ENCODE measurements at regions not wholly inside any gene's neighbourhood (a gene's known extent, or its start where the extent isn't known, plus 50 kb on each side); places are given as distances from the start of the nearest gene placed in this dataset.

DNA sequence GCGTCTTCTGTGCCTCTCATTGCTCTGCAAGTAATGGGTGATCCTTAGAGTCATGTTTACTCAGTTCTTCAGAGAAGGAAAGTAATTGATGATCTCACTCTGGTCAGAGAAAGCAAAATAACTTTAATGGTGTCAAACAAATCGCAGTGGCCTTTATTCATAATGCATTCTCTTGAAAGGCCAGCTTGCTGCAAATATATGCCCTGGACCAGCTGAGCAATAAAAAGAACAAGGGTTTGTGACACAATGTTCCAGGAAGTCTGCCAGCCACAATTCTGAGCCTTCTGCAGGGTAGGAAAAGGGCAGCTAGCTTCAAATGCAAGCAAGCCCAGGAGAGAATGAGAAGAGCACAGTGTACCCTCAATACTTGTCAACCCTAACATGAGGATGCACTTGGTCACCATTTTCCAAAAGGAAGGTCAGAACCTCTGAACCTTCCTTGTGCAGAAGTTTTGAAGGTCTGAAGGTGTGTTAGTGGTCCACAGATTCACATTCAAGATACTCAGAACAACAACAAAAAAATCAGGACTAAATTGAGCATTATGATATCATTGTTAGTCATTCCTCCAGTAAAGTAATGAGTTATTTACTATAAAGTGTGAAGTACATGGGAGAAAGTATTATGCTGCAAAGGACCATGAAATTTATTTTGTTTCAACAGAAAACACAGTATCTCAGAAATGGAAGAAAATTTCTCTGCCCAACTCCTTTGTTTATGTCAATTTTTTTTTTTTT is 355.6 kb downstream of the PAX3 start:
- DNase-seq (no peak), ATAC-seq (no peak)
- Mint-ChIP-seq H3K27ac (no peak overlapping the region), H3K9me3 (ENCODE audit: insufficient read depth) (no peaks in the 10 kb centered on the region), H3K4me3 (no peak overlapping the region), H3K4me1 (ENCODE audit: low read depth) (no peaks in the 10 kb centered on the region), H3K27me3 (ENCODE audit: low read depth) (no peaks in the 10 kb centered on the region), H3K36me3 (ENCODE audit: low read depth) (no peaks in the 10 kb centered on the region)
- POLR2A ChIA-PET = no interaction called here
- CTCF ChIA-PET = no interaction called here

DNA sequence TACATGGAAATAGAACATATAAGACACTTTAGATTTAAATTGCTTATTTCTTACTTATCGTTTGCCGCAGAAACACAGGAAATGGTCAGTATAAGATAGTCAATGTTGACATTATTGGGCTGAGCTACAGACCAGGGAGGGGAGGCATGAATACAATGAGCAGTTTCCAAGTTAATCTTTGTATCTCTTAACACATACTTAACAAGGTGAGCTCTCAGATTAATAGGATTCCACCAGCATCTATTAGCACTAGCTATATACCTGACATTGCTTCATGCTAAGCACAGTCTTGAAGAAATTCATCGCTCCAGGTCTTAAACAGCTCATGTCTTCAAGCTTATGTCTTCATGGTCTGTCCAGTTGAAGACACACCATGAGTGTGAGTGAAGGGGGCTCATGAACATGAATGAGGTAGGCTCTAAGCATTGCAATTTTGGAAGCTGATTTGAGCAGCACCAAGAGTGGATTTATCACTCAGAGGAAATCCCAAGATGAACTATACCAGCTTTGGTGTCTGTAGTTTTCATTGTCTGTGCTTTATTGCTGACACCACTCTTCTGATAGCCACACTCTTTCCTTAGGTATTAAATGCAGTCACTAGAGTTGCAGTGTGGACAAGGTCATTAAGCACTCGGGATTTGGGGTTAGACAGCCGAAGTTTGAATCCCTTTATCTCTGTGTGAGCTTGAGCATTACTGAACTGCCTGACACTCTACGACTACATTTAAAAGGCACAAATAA is 359.3 kb upstream of the EPHA4 start:
- no peak for ATAC-seq
- ChIA-PET CTCF (no interaction called here), POLR2A (no interaction called here)
- Mint-ChIP-seq H3K36me3 (ENCODE audit: low read depth) (no peaks in the 10 kb centered on the region), H3K27ac (no peak overlapping the region), H3K9me3 (ENCODE audit: insufficient read depth) (no peaks in the 10 kb centered on the region), H3K27me3 (ENCODE audit: low read depth) (no peaks in the 10 kb centered on the region), H3K4me1 (ENCODE audit: low read depth) (no peaks in the 10 kb centered on the region), H3K4me3 (no peak overlapping the region)
- DNase-seq = no peak

DNA sequence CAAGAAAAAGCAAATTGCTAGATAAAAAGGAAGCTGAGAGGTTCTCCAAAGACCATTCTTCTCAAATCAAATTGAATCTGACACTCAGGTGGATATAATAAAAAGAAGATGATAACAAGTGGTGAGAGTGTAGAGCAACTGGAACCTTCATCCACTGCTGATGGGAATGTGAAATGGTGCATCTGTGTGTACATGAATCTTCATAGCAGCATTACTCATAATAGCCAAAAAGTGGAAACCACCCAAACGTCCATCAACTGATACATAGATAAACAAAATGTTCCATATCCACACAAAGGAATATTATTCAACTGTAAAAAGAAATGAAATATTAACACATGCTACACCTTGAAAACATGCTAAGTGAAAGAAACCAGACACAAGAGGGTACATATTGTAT is 357.2 kb upstream of the EPHA4 start:
- no peak for ATAC-seq
- no peaks in the 10 kb centered on the region for H3K27me3 Mint-ChIP-seq (ENCODE audit: low read depth)
- H3K27ac Mint-ChIP-seq = no peak overlapping the region
- H3K9me3 Mint-ChIP-seq (ENCODE audit: insufficient read depth) = no peaks in the 10 kb centered on the region
- POLR2A ChIA-PET = no interaction called here
- no peak overlapping the region for H3K4me3 Mint-ChIP-seq
- CTCF ChIA-PET = no interaction called here
- no peak for DNase-seq
- H3K4me1 Mint-ChIP-seq (ENCODE audit: low read depth) = no peaks in the 10 kb centered on the region
- no peaks in the 10 kb centered on the region for H3K36me3 Mint-ChIP-seq (ENCODE audit: low read depth)

DNA sequence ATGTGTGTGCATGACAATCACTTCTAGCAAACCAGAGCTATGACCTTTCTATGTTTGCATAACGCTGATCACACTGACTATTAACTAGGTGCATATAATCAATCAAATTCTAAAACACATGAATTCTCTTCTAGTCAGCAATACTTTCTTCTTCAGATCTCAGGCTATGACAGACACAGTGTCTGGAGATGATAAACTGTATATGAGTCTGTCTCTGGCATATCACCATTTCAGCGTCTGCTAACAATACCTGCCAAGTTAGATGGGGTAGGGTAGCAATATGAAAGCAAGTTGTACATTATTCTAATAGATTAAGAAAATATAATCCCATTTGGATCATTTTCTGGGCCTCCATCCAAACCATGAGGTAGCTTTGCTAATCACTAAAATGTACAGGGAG is 354.2 kb upstream of the EPHA4 start:
- Mint-ChIP-seq H3K9me3 (ENCODE audit: insufficient read depth) (no peaks in the 10 kb centered on the region), H3K4me1 (ENCODE audit: low read depth) (no peaks in the 10 kb centered on the region), H3K4me3 (no peak overlapping the region), H3K27ac (no peak overlapping the region), H3K36me3 (ENCODE audit: low read depth) (no peaks in the 10 kb centered on the region), H3K27me3 (ENCODE audit: low read depth) (no peaks in the 10 kb centered on the region)
- no peak for DNase-seq
- POLR2A ChIA-PET = no interaction called here
- CTCF ChIA-PET = no interaction called here
- ATAC-seq = no peak

DNA sequence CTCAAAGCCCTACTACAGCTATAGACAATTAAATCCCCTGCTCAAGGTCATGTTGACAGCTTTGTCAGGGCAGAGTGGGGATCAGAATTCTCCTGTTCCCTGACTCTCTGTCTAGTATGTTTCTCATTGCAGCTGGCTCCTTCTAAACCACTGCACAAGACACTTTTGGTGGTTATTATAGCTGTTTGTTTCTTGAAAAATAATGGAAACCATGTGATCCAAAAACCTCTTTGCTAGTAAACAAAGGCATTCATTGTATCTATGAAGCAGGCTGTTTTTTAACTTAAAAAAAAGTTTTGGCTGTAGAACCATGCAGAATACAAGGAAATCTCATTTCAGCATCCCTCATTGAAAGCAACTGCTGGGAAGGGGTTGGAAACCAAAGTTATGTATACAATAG is 352.5 kb upstream of the EPHA4 start:
- Mint-ChIP-seq H3K9me3 (ENCODE audit: insufficient read depth) (no peaks in the 10 kb centered on the region), H3K4me3 (no peak overlapping the region), H3K4me1 (ENCODE audit: low read depth) (no peaks in the 10 kb centered on the region), H3K27ac (no peak overlapping the region), H3K36me3 (ENCODE audit: low read depth) (no peaks in the 10 kb centered on the region), H3K27me3 (ENCODE audit: low read depth) (no peaks in the 10 kb centered on the region)
- POLR2A ChIA-PET = no interaction called here
- ATAC-seq (no peak), DNase-seq (no peak)
- CTCF ChIA-PET = no interaction called here

DNA sequence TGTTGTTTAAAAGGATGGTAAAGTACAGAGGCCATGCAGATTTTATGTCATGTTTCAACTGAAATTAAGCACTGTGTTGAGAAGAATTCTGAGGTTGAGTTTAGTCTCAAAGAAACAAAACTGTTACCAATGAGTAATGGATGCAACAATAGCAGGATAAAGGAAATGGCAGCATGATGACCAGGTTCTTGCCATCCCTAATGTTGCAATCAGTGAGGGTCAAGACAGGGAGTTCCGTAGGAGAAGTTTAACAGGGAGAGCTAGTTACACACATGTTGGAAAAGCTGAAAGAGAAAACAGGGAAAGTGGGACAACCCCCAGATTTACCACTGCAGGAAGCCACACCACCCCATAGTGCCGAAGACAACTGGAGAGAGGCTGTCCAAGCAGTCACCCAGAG is 343.8 kb upstream of the EPHA4 start:
- ChIA-PET POLR2A (no interaction called here), CTCF (no interaction called here)
- no peaks in the 10 kb centered on the region for H3K27me3 Mint-ChIP-seq (ENCODE audit: low read depth)
- no peaks in the 10 kb centered on the region for H3K36me3 Mint-ChIP-seq (ENCODE audit: low read depth)
- ATAC-seq = no peak
- no peak for DNase-seq
- H3K4me1 Mint-ChIP-seq (ENCODE audit: low read depth) = no peaks in the 10 kb centered on the region
- no peaks in the 10 kb centered on the region for H3K9me3 Mint-ChIP-seq (ENCODE audit: insufficient read depth)
- no peak overlapping the region for H3K4me3 Mint-ChIP-seq
- no peak overlapping the region for H3K27ac Mint-ChIP-seq

DNA sequence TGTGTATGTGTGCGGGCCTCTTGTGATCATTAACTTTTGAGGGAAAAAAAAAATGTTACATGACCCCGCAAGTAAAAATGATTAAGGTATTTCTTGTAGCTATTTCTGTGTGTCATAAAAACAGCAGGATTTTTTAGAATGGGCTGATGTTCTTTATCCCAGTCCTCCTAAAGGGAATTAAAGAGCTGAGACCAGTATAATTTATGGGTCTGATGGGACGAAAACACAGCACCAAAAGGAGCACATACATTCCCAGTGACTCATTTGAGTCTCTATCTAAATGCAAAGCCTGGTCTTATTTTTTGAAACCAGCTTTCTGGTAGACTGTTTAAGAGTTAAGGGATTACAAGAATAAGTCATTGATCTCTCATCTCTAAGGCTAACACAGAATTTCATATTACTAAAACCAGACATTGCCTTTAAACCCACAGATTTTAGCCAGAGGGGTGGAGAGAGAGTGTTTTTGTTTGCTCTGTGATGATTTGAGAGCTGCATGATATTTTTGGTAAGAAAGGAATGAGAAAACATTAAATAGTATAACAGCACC is 342.3 kb upstream of the EPHA4 start:
- DNase-seq (no peak), ATAC-seq (no peak)
- Mint-ChIP-seq H3K4me1 (ENCODE audit: low read depth) (no peaks in the 10 kb centered on the region), H3K27ac (no peak overlapping the region), H3K9me3 (ENCODE audit: insufficient read depth) (no peaks in the 10 kb centered on the region), H3K36me3 (ENCODE audit: low read depth) (no peaks in the 10 kb centered on the region), H3K27me3 (ENCODE audit: low read depth) (no peaks in the 10 kb centered on the region), H3K4me3 (no peak overlapping the region)
- ChIA-PET POLR2A (no interaction called here), CTCF (no interaction called here)

DNA sequence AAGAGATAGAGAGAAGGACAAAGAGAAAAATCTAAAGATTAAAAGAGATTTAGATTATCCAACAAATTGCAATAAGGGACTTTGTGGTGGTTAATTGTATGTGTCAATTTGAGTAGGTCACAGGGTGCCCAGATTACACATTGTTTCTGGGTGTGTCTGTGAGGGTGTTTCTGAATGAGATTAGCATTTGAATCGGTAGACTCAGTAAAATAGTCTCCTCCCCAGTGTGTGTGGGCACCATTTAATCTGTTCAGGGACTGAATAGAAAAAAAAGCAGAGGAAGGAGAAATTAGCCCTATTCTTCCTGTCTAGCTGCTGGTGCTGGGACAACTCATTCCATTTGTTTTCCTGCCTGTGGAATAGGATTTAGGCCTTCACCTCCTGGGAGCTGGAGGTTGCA is 339.8 kb upstream of the EPHA4 start:
- ChIA-PET CTCF (no interaction called here), POLR2A (no interaction called here)
- no peaks in the 10 kb centered on the region for H3K4me1 Mint-ChIP-seq (ENCODE audit: low read depth)
- H3K4me3 Mint-ChIP-seq = no peak overlapping the region
- H3K9me3 Mint-ChIP-seq (ENCODE audit: insufficient read depth) = no peaks in the 10 kb centered on the region
- ATAC-seq = no peak
- no peak overlapping the region for H3K27ac Mint-ChIP-seq
- no peaks in the 10 kb centered on the region for H3K27me3 Mint-ChIP-seq (ENCODE audit: low read depth)
- no peak for DNase-seq
- H3K36me3 Mint-ChIP-seq (ENCODE audit: low read depth) = no peaks in the 10 kb centered on the region

DNA sequence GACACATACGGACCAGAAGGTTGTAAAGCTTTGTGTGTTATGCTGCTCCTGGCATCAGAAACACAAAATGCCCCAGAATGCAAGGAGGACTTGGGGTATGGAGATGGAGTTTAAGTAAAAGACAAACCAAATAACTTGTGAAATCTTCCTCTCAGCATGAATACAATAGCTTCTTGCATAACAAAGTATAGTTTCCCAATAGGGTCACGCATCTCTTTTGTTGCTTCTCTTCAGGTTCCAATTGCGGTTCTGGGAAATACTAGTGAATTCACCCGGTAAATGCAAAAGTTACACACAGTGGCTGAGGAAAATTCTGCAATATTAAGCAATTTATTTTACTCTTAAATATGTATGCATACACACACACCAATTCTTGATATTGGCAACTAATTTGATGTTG is 339.2 kb upstream of the EPHA4 start:
- no peak for DNase-seq
- no peaks in the 10 kb centered on the region for H3K9me3 Mint-ChIP-seq (ENCODE audit: insufficient read depth)
- H3K36me3 Mint-ChIP-seq (ENCODE audit: low read depth) = no peaks in the 10 kb centered on the region
- no peaks in the 10 kb centered on the region for H3K27me3 Mint-ChIP-seq (ENCODE audit: low read depth)
- ChIA-PET POLR2A (no interaction called here), CTCF (no interaction called here)
- no peak for ATAC-seq
- no peak overlapping the region for H3K27ac Mint-ChIP-seq
- no peaks in the 10 kb centered on the region for H3K4me1 Mint-ChIP-seq (ENCODE audit: low read depth)
- no peak overlapping the region for H3K4me3 Mint-ChIP-seq

DNA sequence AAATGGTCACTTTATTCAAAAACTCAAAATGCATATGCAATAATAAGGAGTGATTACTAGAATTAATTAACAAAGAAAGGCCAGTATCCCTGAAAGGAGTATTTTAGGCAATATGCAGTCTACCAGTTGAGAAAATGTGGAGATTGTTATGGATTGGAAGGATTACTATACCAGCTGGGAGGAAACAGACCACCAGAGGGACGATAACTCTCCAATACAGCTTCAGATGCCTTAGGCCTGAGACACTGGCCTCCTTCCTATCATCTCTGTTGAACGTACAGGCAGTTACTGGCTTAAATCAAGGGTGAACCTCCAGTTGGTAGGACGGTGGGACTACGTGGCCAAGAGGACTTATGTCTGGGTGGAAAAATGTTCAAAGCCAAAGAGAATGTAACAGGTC is 336.4 kb upstream of the EPHA4 start:
- H3K27ac Mint-ChIP-seq = no peak overlapping the region
- H3K36me3 Mint-ChIP-seq (ENCODE audit: low read depth) = no peaks in the 10 kb centered on the region
- H3K27me3 Mint-ChIP-seq (ENCODE audit: low read depth) = no peaks in the 10 kb centered on the region
- H3K4me3 Mint-ChIP-seq = no peak overlapping the region
- H3K9me3 Mint-ChIP-seq (ENCODE audit: insufficient read depth) = no peaks in the 10 kb centered on the region
- CTCF ChIA-PET = no interaction called here
- no peak for ATAC-seq
- DNase-seq = no peak
- H3K4me1 Mint-ChIP-seq (ENCODE audit: low read depth) = no peaks in the 10 kb centered on the region
- POLR2A ChIA-PET = no interaction called here

DNA sequence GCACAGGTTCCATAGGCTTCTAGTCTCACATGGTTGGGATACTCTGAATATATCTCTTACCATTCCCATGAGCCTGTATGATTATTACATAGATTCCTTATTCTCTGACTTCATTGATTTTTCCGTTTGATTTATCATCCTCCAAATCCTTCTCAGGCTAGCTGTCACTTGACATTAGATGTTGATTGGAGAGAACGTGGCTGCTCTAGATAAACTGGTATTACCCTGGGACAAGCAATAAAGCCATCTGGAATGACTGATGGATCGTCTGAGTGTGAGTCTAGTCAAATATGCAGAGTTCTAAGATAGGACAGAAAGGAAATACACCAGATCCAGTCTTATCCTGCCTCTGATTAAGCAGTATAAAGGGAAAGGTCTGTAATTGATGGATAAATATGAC is 325.6 kb upstream of the EPHA4 start:
- no peak for DNase-seq
- H3K36me3 Mint-ChIP-seq (ENCODE audit: low read depth) = no peaks in the 10 kb centered on the region
- ChIA-PET CTCF (no interaction called here), POLR2A (no interaction called here)
- H3K4me1 Mint-ChIP-seq (ENCODE audit: low read depth) = no peaks in the 10 kb centered on the region
- H3K4me3 Mint-ChIP-seq = no peak overlapping the region
- no peaks in the 10 kb centered on the region for H3K9me3 Mint-ChIP-seq (ENCODE audit: insufficient read depth)
- no peak overlapping the region for H3K27ac Mint-ChIP-seq
- ATAC-seq = no peak
- H3K27me3 Mint-ChIP-seq (ENCODE audit: low read depth) = no peaks in the 10 kb centered on the region

DNA sequence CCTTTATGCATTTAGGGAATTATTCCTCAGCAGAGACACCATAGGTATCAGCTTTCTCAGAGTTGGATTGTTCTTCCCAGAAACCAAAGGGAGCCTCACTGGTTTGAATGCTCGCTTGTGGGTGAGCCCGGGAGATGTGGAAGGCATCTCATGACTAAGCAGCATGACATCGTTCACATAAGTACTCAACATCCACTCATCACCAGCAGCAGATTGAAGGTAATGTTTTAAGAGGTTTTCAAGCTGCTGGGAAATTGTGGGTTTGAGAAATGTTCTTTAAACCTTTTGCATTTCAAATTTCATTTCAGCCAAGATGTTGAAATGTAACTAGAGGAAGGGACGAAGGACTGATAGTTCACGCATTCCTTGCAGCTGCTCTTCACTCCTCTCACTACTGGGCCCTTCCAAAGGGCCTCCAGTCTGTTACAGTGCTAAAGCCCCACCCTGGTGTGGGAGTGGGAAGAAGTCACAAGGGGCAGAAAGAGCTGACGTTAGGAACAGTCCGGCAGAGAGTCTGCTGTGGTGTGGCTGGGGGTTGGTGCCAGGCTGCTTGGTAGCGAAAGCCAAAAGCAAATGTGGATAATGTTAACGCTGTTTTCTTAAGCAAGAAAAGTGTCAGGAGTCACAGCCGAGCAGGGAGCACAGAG is 324.5 kb upstream of the EPHA4 start:
- Mint-ChIP-seq H3K36me3 (ENCODE audit: low read depth) (no peaks in the 10 kb centered on the region), H3K4me1 (ENCODE audit: low read depth) (no peaks in the 10 kb centered on the region), H3K9me3 (ENCODE audit: insufficient read depth) (no peaks in the 10 kb centered on the region), H3K4me3 (no peak overlapping the region), H3K27me3 (ENCODE audit: low read depth) (no peaks in the 10 kb centered on the region), H3K27ac (no peak overlapping the region)
- CTCF ChIA-PET = no interaction called here
- ATAC-seq (no peak), DNase-seq (no peak)
- POLR2A ChIA-PET = no interaction called here

All from activated CD8-positive, alpha-beta T cell treated with anti-CD3 and anti-CD28 coated beads, Interleukin-2, amount 10 ng/mL, durations not matched to agents 7 days and 5 days (primary cell).